Pancreas (tissue), 10 donors: ENCODE measurements at regions not wholly inside any gene's neighbourhood (a gene's known extent, or its start where the extent isn't known, plus 50 kb on each side); places are given as distances from the start of the nearest gene placed in this dataset.

Experiments used
- ATAC-seq, 4 donors: fragments of 200-7000 bp; cut with Tn5 transposase; one replicate each; pipeline versions ENCODE4 v1.8.0 to v1.9.1; 2020; ENCODE audit warnings: mild to moderate bottlenecking in 4 of 4, moderate library complexity in 4 of 4
- DNase-seq, 6 donors: peaks; one replicate each; pipeline ENCODE4 v3.0.0-alpha.2; 2020
- FAIRE-seq: peaks from 2 replicates; lab custom pipeline; 2012; peaks lifted over from hg19 to GRCh38; lab: Jason Lieb, UNC
- H3K27ac ChIP-seq, 4 donors: fragments of 200-600 bp; sonication (generic); 1 replicate in 3 of 4; 2 replicates in 1 of 4; pipeline versions ENCODE4 v1.5.0 to v1.8.0; 2020
- H3K27me3 ChIP-seq, 4 donors: fragments of 200-600 bp; one replicate each; pipeline ENCODE4 v1.8.0; 2021
- H3K36me3 ChIP-seq, 3 donors: fragments of 200-600 bp; sonication (generic) in 1 of 3; one replicate each; pipeline versions ENCODE4 v1.5.0 to v1.8.0; 2020 to 2021
- H3K4me1 ChIP-seq, 3 donors: fragments of 200-600 bp; one replicate each; pipeline ENCODE4 v1.8.0; 2021
- H3K4me3 ChIP-seq, 4 donors: fragments of 200-600 bp; sonication (generic) in 2 of 4; one replicate each; pipeline versions ENCODE4 v1.5.0 to v1.8.0; 2020 to 2021
- H3K9me3 ChIP-seq, 4 donors: fragments of 200-600 bp; one replicate each; pipeline ENCODE4 v1.8.0; 2021
- WGBS, 2 donors: extraction: QIAGEN DNeasy Blood & Tissue Kit; methylation state at CpG; one replicate each; pipeline ENCODE4 v1.1.7; 2013; 5-methylcytosine and 5-hydroxymethylcytosine counted together
- intact Hi-C, 3 donors: fragments of 100-400 bp; cut with DNase I; formaldehyde crosslinking; loops; one replicate each; pipeline versions ENCODE4 v1.11.1 to v1.14.2; 2022
- TF ChIP-seq, protein P1 (sequence below), 4 donors: fragments of 200-600 bp; sonication (generic) in 3 of 4; IDR thresholded peaks; one replicate each; pipeline versions ENCODE4 v1.5.0 to v1.8.0; 2021; ENCODE audit warnings: antibody characterized with exemption in 4 of 4
- donor health status: healthy with polysubstance abuse.
- donor health status: DM: no; HTN: no; CAD: no; lungs with moderate emphysema.
- donor health status: DM: no; HTN: no; CAD: no.
- donor health status: control.
- donor health status: control.
- donor health status: Bipolar disorder and iron deficiency.
- donor health status: DM: yes; HTN: yes; CAD: no.
- donor health status: DM: no; HTN: no; CAD: no.
- donor health status: DM: no; HTN: no; CAD: no.
- donor health status: DM: yes; HTN: yes; CAD: no.

DNA sequence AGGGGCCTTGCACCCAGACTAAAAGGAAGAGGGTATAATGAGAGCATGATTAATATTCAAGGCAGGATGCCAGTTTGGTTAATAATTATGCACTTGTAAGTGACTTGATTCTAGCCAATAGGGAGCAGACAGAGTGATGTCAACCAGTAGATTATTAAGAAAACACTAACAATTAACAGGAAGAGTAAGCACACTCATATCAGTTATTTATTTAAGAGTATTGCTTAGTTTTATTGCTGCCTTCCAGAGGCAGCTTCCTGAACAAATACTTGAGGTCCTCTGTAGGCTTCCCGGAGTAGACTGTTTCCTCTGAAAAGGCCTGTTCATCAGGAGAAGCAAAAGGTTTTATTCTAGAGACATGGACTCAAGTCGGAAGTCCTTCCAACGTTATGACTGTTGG lies 129.1 kb upstream of the AFF2 start:
- DNase-seq: no peak
- Histone ChIP-seq H3K27ac (peak overlapping the region in 1 of 4 donors; percentile 42), H3K36me3 (no peaks in the 10 kb centered on the region), H3K9me3 (no peaks in the 10 kb centered on the region), H3K4me1 (no peaks in the 10 kb centered on the region), H3K27me3 (no peaks in the 10 kb centered on the region), H3K4me3 (no peak overlapping the region)
- intact Hi-C loops: no loop called here
- 46 to 55% methylated on average over 3 of the region's 3 CpGs for WGBS, 2 donors
- no peak for FAIRE-seq
- TF ChIP-seq, protein P1, sequence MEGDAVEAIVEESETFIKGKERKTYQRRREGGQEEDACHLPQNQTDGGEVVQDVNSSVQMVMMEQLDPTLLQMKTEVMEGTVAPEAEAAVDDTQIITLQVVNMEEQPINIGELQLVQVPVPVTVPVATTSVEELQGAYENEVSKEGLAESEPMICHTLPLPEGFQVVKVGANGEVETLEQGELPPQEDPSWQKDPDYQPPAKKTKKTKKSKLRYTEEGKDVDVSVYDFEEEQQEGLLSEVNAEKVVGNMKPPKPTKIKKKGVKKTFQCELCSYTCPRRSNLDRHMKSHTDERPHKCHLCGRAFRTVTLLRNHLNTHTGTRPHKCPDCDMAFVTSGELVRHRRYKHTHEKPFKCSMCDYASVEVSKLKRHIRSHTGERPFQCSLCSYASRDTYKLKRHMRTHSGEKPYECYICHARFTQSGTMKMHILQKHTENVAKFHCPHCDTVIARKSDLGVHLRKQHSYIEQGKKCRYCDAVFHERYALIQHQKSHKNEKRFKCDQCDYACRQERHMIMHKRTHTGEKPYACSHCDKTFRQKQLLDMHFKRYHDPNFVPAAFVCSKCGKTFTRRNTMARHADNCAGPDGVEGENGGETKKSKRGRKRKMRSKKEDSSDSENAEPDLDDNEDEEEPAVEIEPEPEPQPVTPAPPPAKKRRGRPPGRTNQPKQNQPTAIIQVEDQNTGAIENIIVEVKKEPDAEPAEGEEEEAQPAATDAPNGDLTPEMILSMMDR (IDR thresholded peaks at IDR 0.05): no peak
- peak; percentile 54 to 72 (median 64) for ATAC-seq

DNA sequence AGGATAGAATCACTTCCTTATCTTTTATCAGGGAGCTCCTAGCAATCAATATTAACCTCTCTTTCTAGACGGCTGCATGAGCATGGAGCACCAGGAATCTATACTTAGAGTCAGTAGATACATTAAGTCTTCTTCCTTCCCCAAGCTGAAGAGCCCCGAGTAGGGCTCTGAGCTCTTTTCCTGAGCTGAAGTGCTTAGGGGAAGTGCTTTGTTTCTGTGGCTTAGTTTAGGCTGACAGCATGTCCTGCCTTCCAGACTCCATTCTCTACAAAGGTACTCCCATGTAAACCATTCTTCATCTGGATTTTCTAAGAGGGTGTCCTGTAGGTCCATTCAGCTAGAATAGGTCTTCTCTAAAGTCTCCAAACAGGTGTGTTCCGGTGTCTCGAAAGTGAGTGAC lies 127.5 kb upstream of the AFF2 start:
- Histone ChIP-seq H3K9me3 (no peaks in the 10 kb centered on the region), H3K27ac (no peak overlapping the region), H3K36me3 (no peaks in the 10 kb centered on the region), H3K4me3 (no peak overlapping the region), H3K4me1 (no peaks in the 10 kb centered on the region), H3K27me3 (no peaks in the 10 kb centered on the region)
- WGBS, 2 donors: 44 to 48% methylated on average over 4 of the region's 4 CpGs
- intact Hi-C loops: no loop called here
- ATAC-seq: no peak
- no peak for DNase-seq
- TF ChIP-seq, protein P1 (IDR thresholded peaks at IDR 0.05): no peak
- no peak for FAIRE-seq

DNA sequence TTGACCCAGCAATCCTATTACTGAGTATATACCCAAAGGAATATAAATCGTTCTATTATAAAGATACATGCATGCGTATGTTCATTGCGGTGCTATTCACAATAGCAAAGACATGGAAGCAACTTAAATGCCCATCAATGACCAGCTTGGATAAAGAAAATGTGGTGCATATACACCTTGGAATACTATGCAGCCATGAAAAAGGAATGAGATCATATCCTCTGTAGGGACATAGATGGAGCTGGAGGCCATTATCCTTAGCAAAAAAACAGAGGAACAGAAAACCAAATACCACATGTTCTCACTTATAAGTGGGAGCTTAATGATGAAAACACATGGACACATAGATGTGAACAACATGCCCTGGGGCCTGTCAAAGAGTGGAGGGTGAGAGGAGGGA lies 124.1 kb upstream of the AFF2 start:
- no peak for FAIRE-seq
- intact Hi-C loops: no loop called here

GRCh38 chrX:148380107-148380506 lies 120.3 kb upstream of the AFF2 start:
- Histone ChIP-seq H3K36me3 (no peaks in the 10 kb centered on the region), H3K27ac (no peak overlapping the region), H3K27me3 (no peaks in the 10 kb centered on the region), H3K4me1 (no peaks in the 10 kb centered on the region), H3K4me3 (no peak overlapping the region), H3K9me3 (no peaks in the 10 kb centered on the region)
- no peak for FAIRE-seq
- intact Hi-C loops: no loop called here
- DNase-seq: no peak
- ATAC-seq: no peak
- TF ChIP-seq, protein P1 (IDR thresholded peaks at IDR 0.05): no peak
- 65 to 79% methylated on average over 3 of the region's 3 CpGs for WGBS, 2 donors

More for the DNA sequence above, 124.1 kb upstream of the AFF2 start:
- DNase-seq (no peak), ATAC-seq (no peak)
- TF ChIP-seq, protein P1 (IDR thresholded peaks at IDR 0.05): no peak
- 88 to 90% methylated on average over 3 of the region's 3 CpGs for WGBS, 2 donors
- Histone ChIP-seq H3K9me3 (no peaks in the 10 kb centered on the region), H3K4me1 (no peaks in the 10 kb centered on the region), H3K27me3 (no peaks in the 10 kb centered on the region), H3K27ac (no peak overlapping the region), H3K36me3 (no peaks in the 10 kb centered on the region), H3K4me3 (no peak overlapping the region)

GRCh38 chrX:148380650-148381561 lies 119.5 kb upstream of the AFF2 start:
- Histone ChIP-seq H3K9me3 (no peaks in the 10 kb centered on the region), H3K36me3 (no peaks in the 10 kb centered on the region), H3K27ac (no peak overlapping the region), H3K4me1 (no peaks in the 10 kb centered on the region), H3K27me3 (no peaks in the 10 kb centered on the region), H3K4me3 (no peak overlapping the region)
- TF ChIP-seq, protein P1 (IDR thresholded peaks at IDR 0.05): no peak
- DNase-seq (no peak), ATAC-seq (peak in 2 of 4 donors; percentile 43 to 64), FAIRE-seq (no peak)
- intact Hi-C loops: no loop called here
- WGBS, 2 donors: 39 to 41% methylated on average over 9 of the region's 9 CpGs
